Spleen (tissue), 11 donors: ENCODE measurements at regions not wholly inside any gene's neighbourhood (a gene's known extent, or its start where the extent isn't known, plus 50 kb on each side); places are given as distances from the start of the nearest gene placed in this dataset.

Source experiments
- DNase-seq: peaks from one replicate; pipeline ENCODE4 v3.0.0-alpha.2; 2020
- H3K27ac ChIP-seq, 8 donors: fragments of 200-600 bp; sonication (generic) in 7 of 8; 1 replicate in 4 of 8; 2 replicates in 4 of 8; pipeline versions ENCODE4 v1.5.0 to v1.8.0; 2016 to 2021; ENCODE audit warnings: inconsistent platforms in 4 of 8, mild to moderate bottlenecking in 4 of 8, moderate library complexity in 1 of 8
- H3K27me3 ChIP-seq, 7 donors: fragments of 200-600 bp; sonication (generic) in 6 of 7; replicated peaks in 1 of 7; 1 replicate in 4 of 7; 2 replicates in 3 of 7; pipeline versions ENCODE4 v1.5.0 to v1.8.0; 2016 to 2021; ENCODE audit warnings: inconsistent platforms in 3 of 7, mild to moderate bottlenecking in 1 of 7
- H3K36me3 ChIP-seq, 6 donors: fragments of 200-600 bp; sonication (generic) in 5 of 6; 1 replicate in 4 of 6; 2 replicates in 2 of 6; pipeline versions ENCODE4 v1.5.0 to v1.8.0; 2016 to 2021; ENCODE audit warnings: inconsistent platforms in 2 of 6
- H3K4me1 ChIP-seq, 6 donors: fragments of 200-600 bp; sonication (generic) in 5 of 6; 1 replicate in 3 of 6; 2 replicates in 3 of 6; pipeline versions ENCODE4 v1.5.0 to v1.8.0; 2016 to 2021; ENCODE audit warnings: inconsistent platforms in 3 of 6
- H3K4me3 ChIP-seq, 8 donors: fragments of 200-600 bp; sonication (generic) in 7 of 8; 1 replicate in 4 of 8; 2 replicates in 4 of 8; pipeline versions ENCODE4 v1.5.0 to v1.8.0; 2016 to 2021; ENCODE audit warnings: inconsistent platforms in 4 of 8, mild to moderate bottlenecking in 4 of 8, moderate library complexity in 2 of 8
- H3K9me3 ChIP-seq, 8 donors: fragments of 200-600 bp; sonication (generic) in 7 of 8; 1 replicate in 4 of 8; 2 replicates in 4 of 8; pipeline versions ENCODE4 v1.5.0 to v1.8.0; 2016 to 2021; ENCODE audit warnings: inconsistent platforms in 4 of 8
- CTCF ChIP-seq, 11 experiments: fragments of 200-600 bp in 7 of 11; fragments of 450-650 bp in 4 of 11; sonication (generic) in 4 of 11; IDR thresholded peaks in 8 of 11; conservative IDR thresholded peaks in 3 of 11; 1 replicate in 7 of 11; 2 replicates in 4 of 11; pipeline versions ENCODE4 v1.4.0 to v1.8.0; 2016 to 2021; ENCODE audit warnings: antibody characterized with exemption in 11 of 11, inconsistent platforms in 4 of 11, mild to moderate bottlenecking in 1 of 11
- POLR2A ChIP-seq, 3 donors: fragments of 450-650 bp; IDR thresholded peaks; one replicate each; pipeline ENCODE4 v1.5.1; 2017; ENCODE audit warnings: antibody characterized with exemption in 3 of 3, mild to moderate bottlenecking in 1 of 3
- POLR2AphosphoS5 ChIP-seq, 3 donors: sonication (generic); formaldehyde crosslinking; IDR thresholded peaks; one replicate each; pipeline ENCODE4 v1.5.1; 2017; ENCODE audit warnings: antibody characterized with exemption in 3 of 3
- WGBS, 5 donors: extraction: QIAGEN DNeasy Blood & Tissue Kit in 3 of 5; methylation state at CpG; one replicate each; pipeline versions ENCODE4 v1.1.5 to v1.1.7; 2013 to 2018; 5-methylcytosine and 5-hydroxymethylcytosine counted together
- intact Hi-C: fragments of 100-400 bp; cut with DNase I; formaldehyde crosslinking; loops from one replicate; pipeline ENCODE4 v1.15.0; 2023; ENCODE audit warnings: low total_unique reads
- donor health status: healthy with polysubstance abuse.
- donor health status: DM: no; HTN: no; CAD: no; lungs with moderate emphysema.
- donor health status: DM: no; HTN: no; CAD: no.
- donor health status: Bipolar disorder and iron deficiency.
- donor health status: healthy.
- donor health status: DM: no; HTN: no; CAD: no.
- donor health status: DM: yes; HTN: yes; CAD: no.

GRCh38 chr7:22671177-22671879 lies 55.7 kb upstream of the IL6 start:
- intact Hi-C loops: no loop called here
- no peaks in the 10 kb centered on the region for H3K27me3 ChIP-seq
- H3K4me3 ChIP-seq: no peak overlapping the region
- no peak for TF ChIP-seq POLR2A (IDR thresholded peaks at IDR 0.05)
- TF ChIP-seq POLR2AphosphoS5 (IDR thresholded peaks at IDR 0.05): no peak
- no peak for TF ChIP-seq CTCF (IDR thresholded peaks at IDR 0.05 in 8 of 11, conservative IDR thresholded peaks at IDR 0.05 in 3 of 11)
- peaks cover 6 to 61% (median 30%) of the 10 kb centered on the region in 6 donors for H3K4me1 ChIP-seq
- no peak for DNase-seq
- H3K27ac ChIP-seq: peak overlapping the region in 3 of 8 donors; percentile 68 to 77 (median 72)
- 71 to 80% (median 73%) methylated on average over 5 of the region's 5 CpGs for WGBS, 5 donors
- no peaks in the 10 kb centered on the region for H3K36me3 ChIP-seq
- H3K9me3 ChIP-seq: no peaks in the 10 kb centered on the region

GRCh38 chr7:22670422-22670815 lies 56.6 kb upstream of the IL6 start:
- Histone ChIP-seq H3K27ac (peak overlapping the region in 3 of 8 donors; percentile 68 to 77 (median 72)), H3K9me3 (no peaks in the 10 kb centered on the region), H3K4me3 (no peak overlapping the region), H3K4me1 (peaks cover 2 to 52% (median 21%) of the 10 kb centered on the region in 6 donors), H3K27me3 (no peaks in the 10 kb centered on the region), H3K36me3 (no peaks in the 10 kb centered on the region)
- no peak for DNase-seq
- WGBS, 5 donors: 71 to 85% (median 80%) methylated on average over 1 of the region's 1 CpG
- intact Hi-C loops: no loop called here
- no peak for TF ChIP-seq POLR2AphosphoS5 (IDR thresholded peaks at IDR 0.05)

GRCh38 chr7:22669692-22670421 lies 57.1 kb upstream of the IL6 start:
- Histone ChIP-seq H3K9me3 (no peaks in the 10 kb centered on the region), H3K27ac (no peak overlapping the region), H3K27me3 (no peaks in the 10 kb centered on the region), H3K4me1 (peaks cover under 1 to 46% (median 15%) of the 10 kb centered on the region in 6 donors), H3K36me3 (no peaks in the 10 kb centered on the region), H3K4me3 (no peak overlapping the region)
- TF ChIP-seq POLR2A (IDR thresholded peaks at IDR 0.05): no peak
- TF ChIP-seq CTCF (IDR thresholded peaks at IDR 0.05 in 8 of 11, conservative IDR thresholded peaks at IDR 0.05 in 3 of 11): no peak
- intact Hi-C loops: no loop called here
- WGBS, 5 donors: 83 to 89% (median 84%) methylated on average over 5 of the region's 5 CpGs
- no peak for DNase-seq

GRCh38 chr7:22668971-22669401 lies 58.0 kb upstream of the IL6 start:
- Histone ChIP-seq H3K9me3 (no peaks in the 10 kb centered on the region), H3K27me3 (no peaks in the 10 kb centered on the region), H3K36me3 (no peaks in the 10 kb centered on the region), H3K4me1 (peaks cover 0 to 43% (median 10%) of the 10 kb centered on the region in 6 donors), H3K27ac (no peak overlapping the region), H3K4me3 (no peak overlapping the region)
- 88 to 97% (median 94%) methylated on average over 3 of the region's 3 CpGs for WGBS, 5 donors
- no peak for DNase-seq
- TF ChIP-seq CTCF (IDR thresholded peaks at IDR 0.05 in 8 of 11, conservative IDR thresholded peaks at IDR 0.05 in 3 of 11) (no peak), POLR2A (IDR thresholded peaks at IDR 0.05) (no peak), POLR2AphosphoS5 (IDR thresholded peaks at IDR 0.05) (no peak)
- intact Hi-C loops: no loop called here
